ENCODE measurements at regions not wholly inside any gene's neighbourhood (a gene's known extent, or its start where the extent isn't known, plus 50 kb on each side); places are given as distances from the start of the nearest gene placed in this dataset.

DNA sequence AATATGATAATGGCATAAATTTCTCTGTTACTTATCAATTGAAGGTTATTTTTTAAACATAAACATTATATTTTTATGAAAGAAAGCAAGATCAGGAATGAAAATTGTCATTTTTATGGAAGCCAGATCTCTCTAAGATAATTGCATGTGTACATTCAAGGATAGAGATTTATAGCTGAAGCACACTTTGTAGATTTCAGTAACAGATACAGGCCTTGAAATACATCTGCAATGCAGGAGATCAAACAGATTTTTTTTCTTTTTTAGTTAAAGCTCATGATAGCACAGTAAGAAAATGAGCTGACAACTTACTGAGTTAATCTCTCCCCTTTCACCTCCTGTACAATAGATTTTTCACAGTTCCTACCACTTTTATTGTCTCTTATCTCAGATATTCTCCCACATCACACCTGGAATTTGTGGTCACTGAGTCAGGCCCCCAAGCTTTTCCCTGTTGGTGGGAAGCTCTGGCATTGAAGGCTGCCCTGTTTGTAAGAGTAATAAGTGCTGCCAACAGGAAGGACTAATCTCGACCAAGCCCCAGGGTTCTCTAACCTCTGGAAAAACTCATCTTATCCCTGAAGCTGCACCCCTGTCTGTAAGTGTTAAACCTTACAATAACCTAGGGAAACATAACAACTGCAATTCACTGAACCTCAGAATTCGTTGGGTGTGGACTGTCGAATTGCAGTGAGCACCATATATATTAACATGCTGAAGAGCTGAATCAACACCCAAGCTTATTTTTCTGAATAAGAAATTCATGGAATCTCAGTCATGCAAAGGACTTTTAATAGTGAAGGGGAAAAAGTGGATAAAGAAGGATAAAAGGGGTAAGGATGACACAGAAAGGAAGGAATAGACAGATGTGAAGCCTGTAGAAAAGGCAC, 599.0 kb downstream of the LMO4 start:
- no peak for TF ChIP-seq POLR2AphosphoS5 (IDR thresholded peaks at IDR 0.05)
- no peak for TF ChIP-seq POLR2A (IDR thresholded peaks at IDR 0.05)
- no peak for TF ChIP-seq CTCF (IDR thresholded peaks at IDR 0.05)
- no peak for TF ChIP-seq EP300 (IDR thresholded peaks at IDR 0.05)
